HG02610 (cell line): ENCODE measurements at regions not wholly inside any gene's neighbourhood (a gene's known extent, or its start where the extent isn't known, plus 50 kb on each side); places are given as distances from the start of the nearest gene placed in this dataset.

ENCODE experiments used
- ATAC-seq: cut with Tn5 transposase; IDR thresholded peaks from one replicate; pipeline ENCODE4 v1.9.1; 2021; ENCODE audit warnings: mild to moderate bottlenecking, moderate library complexity; ENCODE audit not compliant: unreplicated experiment

DNA sequence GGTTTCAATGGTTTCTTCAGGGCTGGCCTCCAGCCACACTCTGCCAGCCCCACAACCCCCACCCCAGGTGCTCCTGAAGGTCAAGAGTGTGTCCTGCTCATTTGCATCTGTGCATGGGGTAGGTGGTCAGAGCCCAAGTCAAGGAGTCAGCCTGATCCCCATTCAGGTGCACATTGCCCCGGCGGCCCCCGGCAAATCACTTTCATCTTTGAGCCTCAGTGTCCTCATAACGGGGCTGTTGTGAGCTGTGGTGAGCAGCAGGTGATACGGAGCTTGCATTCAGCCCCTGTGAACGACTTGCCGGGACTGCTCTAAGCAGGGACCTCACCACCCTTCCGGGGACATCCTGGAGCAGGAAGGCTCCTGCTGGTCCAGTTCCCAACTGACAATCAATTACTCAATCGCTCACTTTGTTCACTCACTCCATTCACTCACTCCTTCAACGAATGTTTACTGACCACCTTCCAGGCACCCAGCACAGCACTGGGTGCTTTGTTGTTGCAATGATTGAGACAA, 93.2 kb upstream of the CPEB4 start:
- ATAC-seq: no peak

GRCh38 chr5:173795601-173796000, 92.5 kb upstream of the CPEB4 start:
- no peak for ATAC-seq

DNA sequence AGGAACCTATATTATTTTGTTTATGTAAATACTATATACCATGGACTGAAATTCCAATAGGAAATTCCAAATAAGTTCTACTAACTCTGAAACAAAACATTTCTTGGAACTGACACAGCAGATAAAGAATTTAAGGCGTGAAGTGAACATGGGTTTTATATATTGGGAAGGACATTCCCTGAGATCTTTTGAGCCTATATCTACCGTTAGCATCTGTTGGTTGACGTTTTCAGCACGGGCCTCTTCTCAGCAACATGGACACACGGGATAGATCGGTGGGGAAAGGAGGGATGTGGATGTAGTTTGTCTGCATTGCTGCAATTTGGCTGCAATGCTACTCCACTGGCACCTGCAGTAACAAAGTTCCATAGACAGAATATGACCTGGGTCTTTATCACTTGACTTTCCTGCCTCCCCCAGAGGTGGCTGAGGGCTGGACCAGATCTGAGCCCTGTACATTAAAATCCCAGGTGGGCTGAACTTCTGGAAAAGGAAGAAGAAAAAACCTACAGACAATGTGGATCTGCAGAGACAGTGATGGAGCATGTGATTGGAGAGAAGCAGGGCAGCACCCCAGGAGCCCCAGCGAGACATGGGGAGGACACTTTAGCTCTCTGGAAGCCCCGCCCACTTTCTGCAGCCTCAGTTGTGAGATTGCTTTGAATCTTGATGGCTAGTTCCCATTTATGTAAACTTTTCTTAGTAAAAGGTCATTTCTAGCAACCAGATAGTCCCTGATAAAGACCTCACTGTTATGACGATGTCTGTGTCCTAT, 91.2 kb upstream of the CPEB4 start:
- ATAC-seq: no peak

DNA sequence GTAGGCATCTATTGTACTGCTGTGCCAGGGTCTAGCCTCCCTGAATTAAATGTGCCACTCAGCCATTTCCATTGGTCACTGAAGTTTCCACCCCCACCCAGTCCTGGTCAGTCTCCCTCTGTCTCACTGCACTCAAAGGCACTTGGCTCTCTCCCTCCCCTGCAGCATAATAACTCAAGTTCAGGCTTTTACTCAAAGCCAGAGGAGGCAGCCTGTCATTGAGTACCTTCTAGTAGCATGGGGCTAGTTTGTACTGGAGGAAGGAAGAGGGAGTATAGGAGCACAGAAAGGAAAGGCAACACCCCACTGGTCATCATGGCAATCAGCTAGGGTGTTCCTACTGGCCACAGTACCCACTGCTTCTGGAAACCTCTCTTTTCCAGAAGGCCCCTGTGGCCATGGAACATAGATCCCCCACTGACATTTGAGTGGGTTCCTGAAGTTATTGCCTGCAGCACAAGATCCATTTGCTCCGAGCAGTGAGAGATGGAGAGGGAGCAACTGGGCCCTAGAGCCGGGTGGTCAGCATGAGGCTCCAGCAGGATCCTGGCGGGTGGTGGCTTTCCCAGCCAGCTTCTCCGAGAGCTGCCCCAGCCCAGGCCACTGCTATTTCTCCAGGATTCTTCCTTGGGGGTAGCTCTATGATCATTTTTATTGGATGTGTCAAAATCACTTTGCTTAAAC, 89.9 kb upstream of the CPEB4 start:
- ATAC-seq: no peak

- no peak for ATAC-seq
Measured at GRCh38 chr5:173800340-173800739, 87.8 kb upstream of the CPEB4 start.

DNA sequence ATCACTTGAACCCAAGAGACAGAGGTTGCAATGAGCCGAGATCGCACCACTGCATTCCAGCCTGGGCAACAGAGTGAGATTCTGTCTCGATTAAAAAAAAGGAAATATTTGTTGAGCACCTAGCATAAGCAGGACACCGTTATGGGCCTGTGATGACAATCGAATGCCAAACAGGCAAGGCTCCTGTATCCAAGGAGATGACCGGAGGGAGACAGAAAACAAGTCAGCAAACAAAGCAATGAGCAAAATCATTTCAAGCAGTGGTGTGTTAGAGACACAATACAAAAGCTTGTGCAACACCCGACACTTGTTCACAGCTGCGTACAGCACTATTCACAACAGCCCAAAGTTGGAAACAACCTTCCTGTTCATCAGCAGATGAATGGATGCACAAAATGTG, 87.1 kb upstream of the CPEB4 start:
- no peak for ATAC-seq

GRCh38 chr5:173802670-173803165, 85.4 kb upstream of the CPEB4 start:
- ATAC-seq: no peak

DNA sequence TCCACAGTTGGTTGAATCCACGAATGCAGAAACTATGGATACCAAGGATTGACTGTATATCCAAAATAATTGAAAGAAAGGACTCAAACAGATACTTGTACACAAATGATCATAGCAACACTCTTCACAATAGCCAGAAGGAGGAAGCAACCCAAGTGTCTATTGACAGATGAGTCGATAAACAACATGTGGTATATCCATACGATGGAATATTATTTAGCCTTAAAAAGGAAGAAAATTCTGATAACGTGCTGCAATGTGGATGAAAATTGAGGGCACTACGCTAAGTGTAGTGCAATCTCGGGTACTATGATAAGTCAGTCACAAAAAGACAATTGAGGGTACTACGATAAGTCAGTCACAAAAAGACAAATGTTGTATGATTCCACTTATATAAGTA, 83.6 kb upstream of the CPEB4 start:
- no peak for ATAC-seq

DNA sequence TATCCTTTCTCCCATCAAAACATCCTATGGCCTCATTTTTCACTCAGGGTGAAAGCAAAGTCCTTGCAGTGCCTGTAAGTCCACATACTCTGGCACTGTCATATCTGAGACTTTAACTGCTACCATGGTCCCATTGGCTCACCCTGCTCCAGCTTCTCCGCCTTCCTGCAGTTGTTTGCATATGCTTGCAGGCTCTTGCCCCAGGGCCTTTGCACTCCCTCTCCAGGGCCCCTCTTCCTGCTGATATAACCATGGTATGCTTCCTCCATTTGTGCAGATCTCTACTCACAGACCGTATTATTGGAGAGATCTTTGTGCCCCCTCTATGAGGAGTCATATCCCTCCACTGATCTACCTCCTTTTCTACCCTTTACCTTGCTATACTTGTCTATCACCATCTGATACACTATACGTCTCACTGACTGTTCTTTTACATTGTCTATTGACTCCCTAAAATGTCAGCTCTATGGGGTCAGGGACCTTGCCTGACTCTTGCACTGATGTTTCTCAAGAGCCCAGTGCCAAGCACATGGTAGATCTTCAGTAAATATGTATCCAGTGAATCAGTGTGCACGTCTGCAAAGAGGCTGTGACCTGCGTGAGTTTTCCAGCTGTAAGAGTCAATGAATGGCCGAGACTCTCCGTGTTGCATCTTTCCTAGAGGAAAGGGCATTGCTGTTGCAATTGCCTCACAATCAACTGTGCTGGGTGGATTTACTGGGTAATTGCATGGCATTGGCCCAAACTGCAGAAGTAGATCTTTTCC, 81.7 kb upstream of the CPEB4 start:
- no peak for ATAC-seq

- no peak for ATAC-seq
Measured at GRCh38 chr5:173807181-173807655, 80.9 kb upstream of the CPEB4 start.

DNA sequence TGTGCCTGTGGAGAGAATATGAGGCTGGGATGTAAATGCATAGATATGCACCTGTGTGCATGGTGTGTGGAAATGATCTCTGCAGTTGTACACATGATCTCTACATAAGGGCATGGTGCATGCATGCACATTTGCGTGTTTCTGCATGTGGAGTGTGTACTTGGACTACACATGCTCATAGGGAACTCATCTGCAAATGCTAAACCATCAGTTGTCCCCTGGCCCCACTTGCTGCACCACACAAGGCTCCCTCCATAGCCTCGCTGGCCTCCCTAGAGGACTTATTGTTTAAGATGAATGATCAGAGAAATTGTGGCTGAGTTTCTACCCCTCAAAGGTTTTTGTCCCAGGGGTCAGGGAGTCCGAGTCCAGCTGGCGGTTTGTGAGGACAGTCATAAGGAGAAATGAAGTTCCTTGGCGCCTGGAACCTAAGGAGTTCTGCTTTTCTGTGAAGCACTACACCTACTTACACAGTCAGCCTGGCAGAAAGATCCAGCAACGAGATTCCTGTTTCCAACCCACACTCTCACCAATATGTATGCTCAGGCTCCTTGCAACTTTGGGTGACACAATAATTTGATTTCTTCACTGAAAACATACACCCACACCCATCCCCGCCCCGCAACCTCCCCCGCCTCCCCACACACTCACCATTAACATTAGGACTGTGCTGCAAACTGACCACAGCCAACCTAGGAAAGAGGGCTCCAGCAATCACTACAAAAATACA, 79.9 kb upstream of the CPEB4 start:
- ATAC-seq: no peak

DNA sequence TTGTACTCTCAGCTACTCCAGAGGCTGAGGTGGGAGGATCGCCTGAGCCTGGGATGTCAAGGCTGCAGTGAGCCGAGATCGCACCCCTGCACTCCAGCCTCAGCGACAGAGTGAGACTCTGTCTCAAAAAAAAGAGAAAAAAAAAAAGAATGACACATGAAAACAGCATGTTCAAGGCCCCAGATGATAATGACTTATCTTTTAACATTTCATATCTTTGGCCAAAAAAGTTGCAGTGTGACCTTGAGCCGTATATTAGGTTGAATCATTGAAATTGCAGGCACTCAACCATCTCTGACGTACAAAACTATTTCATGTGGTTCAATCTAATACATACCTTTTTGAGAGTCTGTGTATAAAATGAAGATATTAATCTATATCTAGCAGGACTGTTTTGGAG, 79.1 kb upstream of the CPEB4 start:
- ATAC-seq: no peak

DNA sequence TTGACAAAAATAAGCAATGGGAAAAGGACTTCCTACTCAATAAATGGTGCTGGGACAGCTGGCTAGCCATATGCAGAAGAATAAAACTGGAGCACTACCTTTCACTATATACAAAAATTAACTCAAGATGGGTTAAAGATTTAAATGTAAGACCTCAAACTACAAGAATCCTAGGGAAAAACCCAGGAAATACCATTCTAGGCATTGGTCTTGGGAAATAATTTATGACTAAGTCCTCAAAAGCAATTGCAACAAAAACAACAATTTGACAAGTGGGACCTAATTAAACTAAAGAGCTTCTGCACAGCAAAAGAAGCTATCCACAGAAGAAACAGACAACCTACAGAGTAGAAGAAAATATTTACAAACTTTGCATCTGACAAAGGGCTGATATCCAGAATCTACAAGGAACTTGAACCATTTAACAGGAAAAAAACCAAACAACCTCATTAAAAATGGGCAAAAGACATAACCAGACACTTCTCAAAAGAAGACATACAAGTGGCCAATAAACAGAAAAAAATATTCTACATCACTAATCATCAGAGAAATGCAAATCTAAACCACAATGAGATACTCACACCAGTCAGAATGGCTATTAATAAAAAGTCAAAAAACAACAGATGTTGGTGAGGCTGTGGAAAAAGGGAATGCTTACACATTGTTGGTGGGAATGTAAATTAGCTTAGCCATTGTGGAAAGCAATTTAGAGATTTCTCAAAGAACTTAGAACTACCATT, 75.2 kb upstream of the CPEB4 start:
- no peak for ATAC-seq

DNA sequence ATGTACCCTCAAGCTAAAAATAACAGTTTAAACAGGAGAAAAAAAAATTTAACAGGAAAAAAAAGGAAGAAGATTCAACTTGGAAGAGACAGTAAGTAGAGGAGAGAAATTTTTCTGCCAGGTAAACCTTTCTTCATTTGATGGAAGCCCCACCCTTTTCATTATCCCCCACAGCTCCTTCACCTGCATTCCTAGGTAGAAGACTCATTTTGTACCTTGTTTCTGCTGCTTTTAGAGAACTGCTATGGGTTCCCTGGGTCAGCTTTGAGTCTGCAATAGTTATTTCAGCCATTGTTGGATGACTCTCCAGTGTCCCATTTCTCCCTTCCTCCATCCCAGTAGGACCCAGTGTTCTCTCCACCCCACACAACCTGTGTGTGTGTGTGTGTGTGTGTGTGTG, 74.1 kb upstream of the CPEB4 start:
- ATAC-seq: no peak

GRCh38 chr5:173815571-173815970, 72.6 kb upstream of the CPEB4 start:
- ATAC-seq: no peak

DNA sequence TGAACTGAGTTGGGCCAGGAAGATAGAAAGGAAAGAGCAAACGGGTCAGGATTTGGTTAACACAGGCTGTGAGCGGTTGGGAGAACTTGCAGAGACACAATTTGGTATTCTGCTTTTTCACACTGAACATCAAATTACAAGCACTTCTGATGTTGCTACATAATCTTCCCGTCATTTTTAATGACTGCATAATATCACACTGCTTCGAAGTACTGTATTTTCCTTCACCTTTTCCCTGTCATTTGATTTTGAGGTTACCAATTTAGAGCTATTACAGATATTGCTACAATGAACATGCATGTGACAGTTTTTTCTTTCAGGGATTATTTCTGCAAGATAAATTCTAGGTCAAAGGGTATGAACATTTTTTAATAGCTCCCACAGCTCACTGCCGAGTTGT, 71.4 kb upstream of the CPEB4 start:
- ATAC-seq: no peak

DNA sequence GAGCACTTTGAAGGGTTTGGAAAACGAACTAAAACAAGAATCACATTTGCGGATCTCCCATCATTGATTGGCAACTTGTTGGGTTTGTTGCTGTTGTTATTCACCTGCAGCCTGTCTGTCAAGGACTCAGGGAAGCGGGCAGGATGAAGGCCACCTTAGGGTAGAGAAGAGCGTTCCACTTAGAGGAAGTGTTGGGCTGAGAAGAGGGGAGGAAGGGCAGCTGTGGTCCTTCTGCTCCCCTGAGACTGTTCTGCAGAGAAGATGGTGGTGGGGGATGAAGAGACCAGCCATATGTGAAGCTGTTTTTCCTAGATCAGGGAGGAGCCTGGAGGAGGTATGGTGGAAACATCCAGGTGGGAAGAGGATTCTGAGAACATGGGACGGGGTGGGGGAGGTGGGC, 70.6 kb upstream of the CPEB4 start:
- ATAC-seq: no peak

DNA sequence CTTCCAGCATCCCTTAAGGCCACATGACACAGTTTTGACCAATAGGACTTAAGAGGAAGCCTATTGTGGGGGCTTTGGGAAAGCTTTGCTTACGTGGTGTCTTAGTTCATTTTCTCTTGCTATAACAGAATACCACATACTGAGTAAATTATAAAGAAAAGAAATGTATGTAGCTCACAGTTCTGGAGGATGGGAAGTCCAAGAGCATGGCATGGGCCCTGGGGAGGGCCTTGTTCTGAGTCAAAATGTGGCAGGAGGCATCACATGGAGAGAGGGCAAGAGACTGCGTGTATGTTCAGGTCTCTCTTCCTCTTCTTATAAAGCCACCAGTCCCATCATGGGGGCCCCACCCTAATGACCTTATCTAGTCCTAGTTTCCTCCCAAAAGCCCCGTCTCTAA, 68.6 kb upstream of the CPEB4 start:
- no peak for ATAC-seq

DNA sequence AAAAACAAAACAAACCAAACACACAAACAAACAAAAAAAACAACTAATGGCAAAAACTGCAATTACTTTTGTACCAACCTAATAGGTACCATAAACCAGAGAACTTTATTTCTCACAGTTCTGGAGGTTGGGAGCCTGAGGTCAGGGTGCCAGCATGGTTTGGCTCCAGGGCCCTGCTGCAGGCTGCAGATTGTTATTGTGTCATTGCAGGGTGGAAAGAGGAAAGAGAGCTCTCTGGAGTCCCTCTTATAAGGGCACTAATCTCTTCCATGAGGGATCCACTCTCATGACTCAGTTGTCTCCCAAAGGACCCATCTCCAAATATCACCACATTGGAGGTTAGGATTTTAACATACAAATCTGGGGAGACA, 64.9 kb upstream of the CPEB4 start:
- no peak for ATAC-seq
